ENCODE measurements at regions not wholly inside any gene's neighbourhood (a gene's known extent, or its start where the extent isn't known, plus 50 kb on each side); places are given as distances from the start of the nearest gene placed in this dataset.

GRCh38 chr7:15802425-15802824 is 115.9 kb upstream of the MEOX2 start:
- no peak overlapping the region for H3K4me3 ChIP-seq (ENCODE audit: low read depth, low read length)
- TF ChIP-seq CTCF (IDR thresholded peaks at IDR 0.05; ENCODE audit: control insufficient read depth, extremely low read depth, insufficient read depth) = no peak
- DNase-seq (ENCODE audit: low read depth) = no peak

GRCh38 chr7:15801551-15801950 is 115.1 kb upstream of the MEOX2 start:
- H3K4me3 ChIP-seq (ENCODE audit: low read depth, low read length) = no peak overlapping the region
- no peak for DNase-seq (ENCODE audit: low read depth)
- no peak for TF ChIP-seq CTCF (IDR thresholded peaks at IDR 0.05; ENCODE audit: control insufficient read depth, extremely low read depth, insufficient read depth)

- no peak for TF ChIP-seq CTCF (IDR thresholded peaks at IDR 0.05; ENCODE audit: control insufficient read depth, extremely low read depth, insufficient read depth)
- H3K4me3 ChIP-seq (ENCODE audit: low read depth, low read length) = no peak overlapping the region
- DNase-seq (ENCODE audit: low read depth) = no peak
Observed at GRCh38 chr7:15801041-15801440, 114.6 kb upstream of the MEOX2 start.

- no peak for DNase-seq (ENCODE audit: low read depth)
- no peak for TF ChIP-seq CTCF (IDR thresholded peaks at IDR 0.05; ENCODE audit: control insufficient read depth, extremely low read depth, insufficient read depth)
- no peak overlapping the region for H3K4me3 ChIP-seq (ENCODE audit: low read depth, low read length)
Observed at GRCh38 chr7:15798081-15798480, 111.6 kb upstream of the MEOX2 start.

- TF ChIP-seq CTCF (IDR thresholded peaks at IDR 0.05; ENCODE audit: control insufficient read depth, extremely low read depth, insufficient read depth) = no peak
- H3K4me3 ChIP-seq (ENCODE audit: low read depth, low read length) = no peak overlapping the region
- DNase-seq (ENCODE audit: low read depth) = no peak
Observed at GRCh38 chr7:15795393-15795792, 108.9 kb upstream of the MEOX2 start.

GRCh38 chr7:15794801-15795200 is 108.3 kb upstream of the MEOX2 start:
- TF ChIP-seq CTCF (IDR thresholded peaks at IDR 0.05; ENCODE audit: control insufficient read depth, extremely low read depth, insufficient read depth) = no peak
- no peak overlapping the region for H3K4me3 ChIP-seq (ENCODE audit: low read depth, low read length)
- DNase-seq (ENCODE audit: low read depth) = no peak

- H3K4me3 ChIP-seq (ENCODE audit: low read depth, low read length) = no peak overlapping the region
- no peak for TF ChIP-seq CTCF (IDR thresholded peaks at IDR 0.05; ENCODE audit: control insufficient read depth, extremely low read depth, insufficient read depth)
- DNase-seq (ENCODE audit: low read depth) = no peak
Observed at GRCh38 chr7:15784694-15785030, 98.2 kb upstream of the MEOX2 start.

Data from LNCaP clone FGC (cell line).